B cell (primary cell): ENCODE measurements at regions not wholly inside any gene's neighbourhood (a gene's known extent, or its start where the extent isn't known, plus 50 kb on each side); places are given as distances from the start of the nearest gene placed in this dataset.

Experiments
- ATAC-seq: fragments of 200-7000 bp; cut with Tn5 transposase; one replicate; pipeline ENCODE4 v1.10.0; 2021; ENCODE audit warnings: low read depth, mild to moderate bottlenecking, moderate number of reproducible peaks, moderate library complexity
- CTCF ChIA-PET: fragments of 350-600 bp; sonication (Branson Sonifier 250); formaldehyde crosslinking; loops from one replicate; lab custom pipeline; 2021; ENCODE audit warnings: antibody characterized with exemption, inconsistent platforms; lab: Charles Lee
- POLR2A ChIA-PET: fragments of 350-600 bp; sonication (Branson Sonifier 250); formaldehyde crosslinking; loops from one replicate; lab custom pipeline; 2021; ENCODE audit warnings: antibody characterized with exemption; lab: Charles Lee
- DNase-seq: peaks from one replicate; pipeline ENCODE4 v3.0.0; 2013
- H2AFZ ChIP-seq: 2 replicates; pipeline ENCODE4 v1.6.1; 2012; ENCODE audit warnings: mild to moderate bottlenecking, low read depth, low read length; ENCODE audit not compliant: insufficient read depth, poor library complexity, severe bottlenecking
- H3K27ac ChIP-seq, 2 donors: 1 replicate in 1 of 2; 2 replicates in 1 of 2; pipeline ENCODE4 v1.5.1; 2012 to 2013; ENCODE audit warnings: low read length in 2 of 2, mild to moderate bottlenecking in 2 of 2, moderate library complexity in 1 of 2
- H3K27me3 ChIP-seq, 4 experiments: fragments of 200-600 bp in 1 of 4; sonication (generic) in 1 of 4; replicated peaks in 1 of 4; 1 replicate in 2 of 4; 2 replicates in 2 of 4; pipeline versions ENCODE4 v1.6.1 to v1.7.0; 2013 to 2016; ENCODE audit warnings: low read length in 3 of 4, mild to moderate bottlenecking in 2 of 4, mixed read lengths in 1 of 4, moderate library complexity in 1 of 4; ENCODE audit not compliant: insufficient read depth in 4 of 4, control insufficient read depth in 3 of 4; ENCODE audit errors: control extremely low read depth in 1 of 4
- H3K36me3 ChIP-seq, 2 experiments: replicated peaks in 1 of 2; 1 replicate in 1 of 2; 2 replicates in 1 of 2; pipeline versions ENCODE4 v1.6.1 to v1.7.1; 2013; ENCODE audit warnings: low read length in 1 of 2; ENCODE audit not compliant: insufficient read depth in 2 of 2, control insufficient read depth in 1 of 2; ENCODE audit errors: control extremely low read depth in 1 of 2, extremely low read depth in 1 of 2
- H3K4me1 ChIP-seq, 2 donors: fragments of 200-600 bp in 1 of 2; sonication (generic) in 1 of 2; 1 replicate in 1 of 2; 2 replicates in 1 of 2; pipeline versions ENCODE4 v1.5.1 to v1.6.1; 2013 to 2017; ENCODE audit warnings: low read length in 2 of 2; ENCODE audit not compliant: control insufficient read depth in 2 of 2, insufficient read depth in 2 of 2
- H3K4me2 ChIP-seq: replicated peaks from 2 replicates; pipeline ENCODE3; 2012; ENCODE audit warnings: mild to moderate bottlenecking, low read depth, low read length; ENCODE audit not compliant: poor library complexity, severe bottlenecking
- H3K4me3 ChIP-seq, 5 experiments: fragments of 200-600 bp in 1 of 5; sonication (generic) in 1 of 5; 1 replicate in 3 of 5; 2 replicates in 2 of 5; pipeline versions ENCODE4 v1.5.1 to v1.7.0; 2011 to 2016; ENCODE audit warnings: low read length in 4 of 5, mild to moderate bottlenecking in 4 of 5, low read depth in 2 of 5, control low read depth in 1 of 5, moderate library complexity in 1 of 5; ENCODE audit not compliant: insufficient read depth in 1 of 5; ENCODE audit errors: control extremely low read depth in 1 of 5, extremely low read depth in 1 of 5
- H3K79me2 ChIP-seq: fragments of 200-600 bp; sonication (generic); one replicate; pipeline ENCODE4 v1.6.0; 2016; ENCODE audit warnings: low read length; ENCODE audit not compliant: control insufficient read depth, insufficient read depth
- H3K9ac ChIP-seq: fragments of 200-600 bp; sonication (generic); 2 replicates; pipeline ENCODE4 v1.6.1; 2017; ENCODE audit warnings: mild to moderate bottlenecking, low read length, moderate library complexity
- H3K9me3 ChIP-seq, 3 donors: one replicate each; pipeline versions ENCODE4 v1.6.1 to v1.7.1; 2013; ENCODE audit warnings: low read length in 2 of 3; ENCODE audit not compliant: control insufficient read depth in 2 of 3, insufficient read depth in 1 of 3; ENCODE audit errors: control extremely low read depth in 1 of 3
- H4K20me1 ChIP-seq: 2 replicates; pipeline ENCODE4 v1.6.0; 2012; ENCODE audit warnings: mild to moderate bottlenecking, low read length; ENCODE audit not compliant: insufficient read depth, control insufficient read depth, poor library complexity, severe bottlenecking
- H3K27ac Mint-ChIP-seq: one replicate; pipeline ENCODE4 v1.8.0; 2021; ENCODE audit warnings: mixed read lengths
- H3K27me3 Mint-ChIP-seq: one replicate; pipeline ENCODE4 v1.8.0; 2021; ENCODE audit warnings: mixed read lengths
- H3K4me1 Mint-ChIP-seq: one replicate; pipeline ENCODE4 v1.8.0; 2021; ENCODE audit warnings: mixed read lengths
- H3K4me3 Mint-ChIP-seq: one replicate; pipeline ENCODE4 v1.8.0; 2021; ENCODE audit warnings: mixed read lengths
- H3K9me3 Mint-ChIP-seq: one replicate; pipeline ENCODE4 v1.8.0; 2022; ENCODE audit warnings: mixed read lengths; ENCODE audit not compliant: insufficient read depth
- CTCF ChIP-seq: fragments of 200-600 bp; IDR thresholded peaks from one replicate; pipeline ENCODE4 v1.8.0; 2022; ENCODE audit warnings: antibody characterized with exemption, mild to moderate bottlenecking
- EZH2 ChIP-seq: IDR thresholded peaks from 2 replicates; pipeline ENCODE4 v1.6.1; 2012; ENCODE audit warnings: borderline replicate concordance, low read depth, mild to moderate bottlenecking, moderate library complexity, low read length; ENCODE audit not compliant: insufficient read depth, poor library complexity, severe bottlenecking
- WGBS: methylation state at CpG from one replicate; pipeline ENCODE4 v1.1.5; 2013; ENCODE audit warnings: missing lambda C conversion rate; ENCODE audit not compliant: insufficient coverage; 5-methylcytosine and 5-hydroxymethylcytosine counted together
- intact Hi-C: fragments of 100-400 bp; cut with micrococcal nuclease; formaldehyde crosslinking; loops from one replicate; pipeline ENCODE4 v1.10.0; 2022

- no peak overlapping the region for H2AFZ ChIP-seq
- Mint-ChIP-seq H3K4me1 (no peaks in the 10 kb centered on the region), H3K27me3 (no peaks in the 10 kb centered on the region), H3K27ac (no peak overlapping the region), H3K9me3 (peaks cover 2% of the 10 kb centered on the region), H3K4me3 (no peak overlapping the region)
- no peak overlapping the region for H3K9ac ChIP-seq
- no CpG with 5 or more reads among the region's 5 CpGs for WGBS
- H3K27me3 ChIP-seq, result no peaks in the 10 kb centered on the region
- H3K9me3 ChIP-seq, result peaks cover 0 to 6% (median 0%) of the 10 kb centered on the region in 3 donors
- DNase-seq, result no peak
- no peak overlapping the region for H3K4me3 ChIP-seq
- no peak overlapping the region for H3K4me2 ChIP-seq
- POLR2A ChIA-PET, result no interaction called here
- intact Hi-C loops, result no loop called here
- H3K79me2 ChIP-seq, result no peaks in the 10 kb centered on the region
- H3K27ac ChIP-seq, result no peak overlapping the region
- no peaks in the 10 kb centered on the region for H3K4me1 ChIP-seq
- H4K20me1 ChIP-seq, result no peaks in the 10 kb centered on the region
- H3K36me3 ChIP-seq, result no peaks in the 10 kb centered on the region
- CTCF ChIA-PET, result no interaction called here
- no peak for ATAC-seq
- TF ChIP-seq CTCF (no peak), EZH2 (no peak)
Measured at GRCh38 chr13:104196611-104197010, 1130.4 kb upstream of the SLC10A2 start.

GRCh38 chr13:104181526-104182231, 1115.5 kb upstream of the SLC10A2 start:
- 100% methylated on average over 2 of the region's 3 CpGs for WGBS
- no peaks in the 10 kb centered on the region for H3K4me1 ChIP-seq
- no peak overlapping the region for H3K4me2 ChIP-seq
- TF ChIP-seq EZH2, result no peak
- TF ChIP-seq CTCF, result no peak
- H3K9me3 ChIP-seq, result no peaks in the 10 kb centered on the region
- no peak overlapping the region for H3K9ac ChIP-seq
- H3K4me3 ChIP-seq, result no peak overlapping the region
- no peak overlapping the region for H3K4me3 Mint-ChIP-seq
- POLR2A ChIA-PET, result no interaction called here
- H3K36me3 ChIP-seq, result no peaks in the 10 kb centered on the region
- CTCF ChIA-PET, result no interaction called here
- no peak overlapping the region for H3K27ac Mint-ChIP-seq
- no peaks in the 10 kb centered on the region for H3K9me3 Mint-ChIP-seq
- no peaks in the 10 kb centered on the region for H3K79me2 ChIP-seq
- ATAC-seq (no peak), DNase-seq (no peak)
- intact Hi-C loops, result no loop called here
- H3K27me3 Mint-ChIP-seq, result no peaks in the 10 kb centered on the region
- H2AFZ ChIP-seq, result no peak overlapping the region
- no peaks in the 10 kb centered on the region for H3K4me1 Mint-ChIP-seq
- no peaks in the 10 kb centered on the region for H4K20me1 ChIP-seq
- H3K27me3 ChIP-seq, result no peaks in the 10 kb centered on the region
- H3K27ac ChIP-seq, result no peak overlapping the region
